OCI-LY3 (cell line): ENCODE measurements at regions not wholly inside any gene's neighbourhood (a gene's known extent, or its start where the extent isn't known, plus 50 kb on each side); places are given as distances from the start of the nearest gene placed in this dataset.

ENCODE experiments used
- H2AFZ ChIP-seq: fragments of 200-600, 300-600 bp; shearing (Covaris generic); 2 replicates; pipeline ENCODE4 v1.6.0; 2014; ENCODE audit warnings: antibody characterized with exemption, low read depth, low read length
- H3K27ac ChIP-seq: fragments of 200-600, 300-600 bp; sonication (generic); 2 replicates; pipeline ENCODE4 v1.5.1; 2014; ENCODE audit warnings: mild to moderate bottlenecking, low read length, moderate library complexity, mixed read lengths
- H3K27me3 ChIP-seq: fragments of 200-600, 300-600 bp; sonication (generic); 2 replicates; pipeline ENCODE4 v1.6.1; 2014; ENCODE audit warnings: low read depth, low read length, mixed read lengths
- H3K36me3 ChIP-seq: fragments of 200-600, 300-600 bp; sonication (generic); replicated peaks from 2 replicates; pipeline ENCODE3; 2014; ENCODE audit warnings: low read depth, low read length, mixed read lengths
- H3K4me1 ChIP-seq: fragments of 300-600, 200-600 bp; sonication (generic); 2 replicates; pipeline ENCODE4 v1.6.1; 2014; ENCODE audit warnings: low read length, mixed read lengths
- H3K4me2 ChIP-seq: fragments of 200-600, 300-600 bp; sonication (generic); 2 replicates; pipeline ENCODE4 v1.6.1; 2014; ENCODE audit warnings: low read length, mixed read lengths
- H3K4me3 ChIP-seq: fragments of 300-600, 200-600 bp; sonication (generic); 2 replicates; pipeline ENCODE4 v1.5.1; 2014; ENCODE audit warnings: antibody characterized with exemption, mild to moderate bottlenecking, low read length, moderate library complexity
- H3K79me2 ChIP-seq: fragments of 300-600, 200-600 bp; shearing (Covaris generic); 2 replicates; pipeline ENCODE4 v1.6.1; 2014; ENCODE audit warnings: mild to moderate bottlenecking, low read length, mixed read lengths
- H3K9ac ChIP-seq: fragments of 300-600, 200-600 bp; shearing (Covaris generic); 2 replicates; pipeline ENCODE4 v1.6.0; 2014; ENCODE audit warnings: mild to moderate bottlenecking, low read length, moderate library complexity
- H3K9me3 ChIP-seq: fragments of 200-600, 300-600 bp; shearing (Covaris generic); 2 replicates; pipeline ENCODE4 v1.6.1; 2014; ENCODE audit warnings: low read length, mixed read lengths; ENCODE audit not compliant: insufficient read depth
- H4K20me1 ChIP-seq: fragments of 200-600, 300-600 bp; sonication (generic); 2 replicates; pipeline ENCODE4 v1.6.1; 2016; ENCODE audit warnings: low read length, mixed read lengths; ENCODE audit not compliant: insufficient read depth
- CTCF ChIP-seq: fragments of 200-600, 300-600 bp; sonication (generic); IDR thresholded peaks from 2 replicates; pipeline ENCODE4 v1.5.1; 2014; ENCODE audit warnings: antibody characterized with exemption, low read length, low read depth
- EZH2phosphoT487 ChIP-seq: fragments of 200-600 bp; shearing (Covaris generic); IDR thresholded peaks from 2 replicates; pipeline ENCODE4 v1.6.1; 2018; ENCODE audit warnings: antibody characterized with exemption, mixed run types, low read depth

GRCh38 chr11:79708319-79708932 is 267.6 kb upstream of the TENM4 start:
- Histone ChIP-seq H3K79me2 (no peaks in the 10 kb centered on the region), H3K4me1 (peaks cover 18% of the 10 kb centered on the region), H3K4me3 (0 out of 2 replicates have a peak overlapping the region, but pooled peaks have one; percentile 8), H3K9ac (peak overlapping the region; percentile 7; the same call in 1 of the 2 replicates), H3K4me2 (peak overlapping the region; percentile 48), H3K27me3 (no peaks in the 10 kb centered on the region), H3K27ac (no peak overlapping the region), H3K36me3 (peaks cover 14% of the 10 kb centered on the region), H2AFZ (peak overlapping the region; percentile 72), H4K20me1 (no peaks in the 10 kb centered on the region), H3K9me3 (peaks cover 11% of the 10 kb centered on the region; the same call in 1 of the 2 replicates)
- TF ChIP-seq EZH2phosphoT487: no peak
- peak; percentile 92 for TF ChIP-seq CTCF

- Histone ChIP-seq H2AFZ (no peak overlapping the region), H3K4me2 (no peak overlapping the region), H3K36me3 (peaks cover 9% of the 10 kb centered on the region), H3K4me1 (peaks cover 18% of the 10 kb centered on the region), H3K79me2 (no peaks in the 10 kb centered on the region), H3K4me3 (no peak overlapping the region), H3K27me3 (no peaks in the 10 kb centered on the region), H3K27ac (no peak overlapping the region), H3K9ac (no peak overlapping the region), H3K9me3 (peaks cover 29% of the 10 kb centered on the region), H4K20me1 (no peaks in the 10 kb centered on the region)
- no peak for TF ChIP-seq EZH2phosphoT487
Measured at GRCh38 chr11:79705648-79706047, 264.8 kb upstream of the TENM4 start.

- no peaks in the 10 kb centered on the region for H4K20me1 ChIP-seq
Measured at GRCh38 chr11:79702303-79702702, 261.5 kb upstream of the TENM4 start.

GRCh38 chr11:79699246-79699645 is 258.4 kb upstream of the TENM4 start:
- Histone ChIP-seq H3K27ac (no peak overlapping the region), H3K27me3 (no peaks in the 10 kb centered on the region), H3K4me2 (no peak overlapping the region), H3K79me2 (peaks cover 5% of the 10 kb centered on the region; the same call in 1 of the 2 replicates), H3K9me3 (peaks cover 48% of the 10 kb centered on the region), H4K20me1 (no peaks in the 10 kb centered on the region), H3K36me3 (peaks cover 46% of the 10 kb centered on the region), H2AFZ (no peak overlapping the region), H3K4me3 (no peak overlapping the region), H3K4me1 (peaks cover 44% of the 10 kb centered on the region), H3K9ac (no peak overlapping the region)
- TF ChIP-seq EZH2phosphoT487: no peak
- no peak for TF ChIP-seq CTCF

More at GRCh38 chr11:79702303-79702702, 261.5 kb upstream of the TENM4 start:
- Histone ChIP-seq H3K4me2 (no peak overlapping the region), H3K79me2 (peaks cover 4% of the 10 kb centered on the region; the same call in 1 of the 2 replicates), H3K4me3 (no peak overlapping the region), H2AFZ (no peak overlapping the region), H3K9ac (no peak overlapping the region), H3K27ac (no peak overlapping the region), H3K4me1 (peaks cover 29% of the 10 kb centered on the region), H3K36me3 (peaks cover 33% of the 10 kb centered on the region), H3K27me3 (no peaks in the 10 kb centered on the region), H3K9me3 (peaks cover 48% of the 10 kb centered on the region)
- TF ChIP-seq EZH2phosphoT487 (no peak), CTCF (no peak)
